DND-41 (cell line): ENCODE measurements at regions not wholly inside any gene's neighbourhood (a gene's known extent, or its start where the extent isn't known, plus 50 kb on each side); places are given as distances from the start of the nearest gene placed in this dataset.

Source experiments
- CTCF ChIP-seq: IDR thresholded peaks from 2 replicates; pipeline ENCODE4 v1.5.1; 2012; ENCODE audit warnings: borderline replicate concordance, low read length, moderate library complexity, mild to moderate bottlenecking; ENCODE audit not compliant: poor library complexity, severe bottlenecking; ENCODE audit errors: extremely low read depth
- EZH2 ChIP-seq: IDR thresholded peaks from 3 replicates; pipeline ENCODE4 v1.6.1; 2012; ENCODE audit warnings: borderline replicate concordance, low read depth, mild to moderate bottlenecking, moderate library complexity, low read length, inconsistent platforms; ENCODE audit not compliant: severe bottlenecking

GRCh38 chr5:15191012-15191411, 309.0 kb upstream of the FBXL7 start:
- TF ChIP-seq CTCF (no peak), EZH2 (no peak)
